ENCODE measurements at regions not wholly inside any gene's neighbourhood (a gene's known extent, or its start where the extent isn't known, plus 50 kb on each side); places are given as distances from the start of the nearest gene placed in this dataset.

DNA sequence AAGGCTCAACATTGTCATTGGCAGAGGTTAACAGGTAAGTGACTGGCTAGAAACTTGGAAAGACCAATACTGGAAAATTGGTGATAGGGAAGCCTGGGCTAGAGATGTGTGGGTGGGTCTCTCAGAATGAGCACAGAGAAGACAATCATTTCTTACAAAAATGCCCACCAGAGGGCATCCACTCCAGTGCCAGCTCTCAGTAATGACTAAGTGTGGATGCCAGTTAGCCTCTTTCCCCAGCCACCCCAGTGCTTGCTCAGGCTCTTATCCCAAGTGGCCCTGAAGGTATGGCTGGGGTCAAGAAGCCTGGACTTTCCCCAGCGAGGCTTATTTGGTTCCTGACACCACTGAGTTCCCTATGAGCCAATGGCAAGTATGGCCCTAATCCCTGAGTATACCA, 115.9 kb upstream of the ST8SIA2 start:
- TF ChIP-seq, protein P1, sequence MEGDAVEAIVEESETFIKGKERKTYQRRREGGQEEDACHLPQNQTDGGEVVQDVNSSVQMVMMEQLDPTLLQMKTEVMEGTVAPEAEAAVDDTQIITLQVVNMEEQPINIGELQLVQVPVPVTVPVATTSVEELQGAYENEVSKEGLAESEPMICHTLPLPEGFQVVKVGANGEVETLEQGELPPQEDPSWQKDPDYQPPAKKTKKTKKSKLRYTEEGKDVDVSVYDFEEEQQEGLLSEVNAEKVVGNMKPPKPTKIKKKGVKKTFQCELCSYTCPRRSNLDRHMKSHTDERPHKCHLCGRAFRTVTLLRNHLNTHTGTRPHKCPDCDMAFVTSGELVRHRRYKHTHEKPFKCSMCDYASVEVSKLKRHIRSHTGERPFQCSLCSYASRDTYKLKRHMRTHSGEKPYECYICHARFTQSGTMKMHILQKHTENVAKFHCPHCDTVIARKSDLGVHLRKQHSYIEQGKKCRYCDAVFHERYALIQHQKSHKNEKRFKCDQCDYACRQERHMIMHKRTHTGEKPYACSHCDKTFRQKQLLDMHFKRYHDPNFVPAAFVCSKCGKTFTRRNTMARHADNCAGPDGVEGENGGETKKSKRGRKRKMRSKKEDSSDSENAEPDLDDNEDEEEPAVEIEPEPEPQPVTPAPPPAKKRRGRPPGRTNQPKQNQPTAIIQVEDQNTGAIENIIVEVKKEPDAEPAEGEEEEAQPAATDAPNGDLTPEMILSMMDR (IDR thresholded peaks at IDR 0.05; ENCODE audit: insufficient read depth, low read depth, low read length) = no peak
- H3K4me3 ChIP-seq (ENCODE audit: low read depth, low read length) = no peak overlapping the region
- no peak for DNase-seq (ENCODE audit: low read depth)
- POLR2A ChIA-PET = no interaction called here
- H3K36me3 ChIP-seq (ENCODE audit: control insufficient read depth, insufficient read depth, low read length) = no peaks in the 10 kb centered on the region
- CTCF ChIA-PET = no interaction called here
- H3K27me3 ChIP-seq (ENCODE audit: control insufficient read depth, insufficient read depth, low read length) = no peaks in the 10 kb centered on the region

DNA sequence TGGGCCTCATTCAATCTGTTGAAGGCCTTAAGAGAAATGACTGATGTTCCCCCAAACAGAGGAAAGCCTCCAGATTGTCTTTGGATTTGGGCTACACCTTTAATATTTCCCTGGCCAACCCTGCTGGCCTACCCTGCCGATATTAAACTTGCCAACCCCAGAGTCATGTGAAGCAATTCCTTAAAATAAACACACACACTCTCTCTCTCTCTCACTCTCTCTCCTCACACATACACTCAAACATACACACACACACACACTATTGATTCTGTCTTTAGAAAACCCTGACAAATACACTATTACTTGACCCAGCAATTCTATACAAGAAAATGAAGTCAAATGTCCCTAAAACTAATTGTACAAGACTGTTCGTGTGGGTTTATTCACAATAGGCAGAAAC, 109.9 kb upstream of the ST8SIA2 start:
- H3K27me3 ChIP-seq (ENCODE audit: control insufficient read depth, insufficient read depth, low read length) = no peaks in the 10 kb centered on the region
- no peaks in the 10 kb centered on the region for H3K36me3 ChIP-seq (ENCODE audit: control insufficient read depth, insufficient read depth, low read length)
- TF ChIP-seq, protein P1 (IDR thresholded peaks at IDR 0.05; ENCODE audit: insufficient read depth, low read depth, low read length) = no peak
- POLR2A ChIA-PET = no interaction called here
- DNase-seq (ENCODE audit: low read depth) = no peak
- CTCF ChIA-PET = no interaction called here
- H3K4me3 ChIP-seq (ENCODE audit: low read depth, low read length) = no peak overlapping the region

GRCh38 chr15:92288755-92289154, 104.9 kb upstream of the ST8SIA2 start:
- TF ChIP-seq, protein P1 (IDR thresholded peaks at IDR 0.05; ENCODE audit: insufficient read depth, low read depth, low read length) = no peak
- CTCF ChIA-PET = no interaction called here

GRCh38 chr15:92289733-92290132, 103.9 kb upstream of the ST8SIA2 start:
- ChIA-PET POLR2A (no interaction called here), CTCF (no interaction called here)
- no peak overlapping the region for H3K4me3 ChIP-seq (ENCODE audit: low read depth, low read length)
- no peaks in the 10 kb centered on the region for H3K36me3 ChIP-seq (ENCODE audit: control insufficient read depth, insufficient read depth, low read length)
- TF ChIP-seq, protein P1 (IDR thresholded peaks at IDR 0.05; ENCODE audit: insufficient read depth, low read depth, low read length) = no peak
- H3K27me3 ChIP-seq (ENCODE audit: control insufficient read depth, insufficient read depth, low read length) = no peaks in the 10 kb centered on the region
- DNase-seq (ENCODE audit: low read depth) = no peak

More at GRCh38 chr15:92288755-92289154, 104.9 kb upstream of the ST8SIA2 start:
- POLR2A ChIA-PET = no interaction called here
- Histone ChIP-seq H3K4me3 (ENCODE audit: low read depth, low read length) (no peak overlapping the region), H3K36me3 (ENCODE audit: control insufficient read depth, insufficient read depth, low read length) (no peaks in the 10 kb centered on the region), H3K27me3 (ENCODE audit: control insufficient read depth, insufficient read depth, low read length) (no peaks in the 10 kb centered on the region)
- DNase-seq (ENCODE audit: low read depth) = no peak

GRCh38 chr15:92290359-92290992, 103.2 kb upstream of the ST8SIA2 start:
- no peaks in the 10 kb centered on the region for H3K36me3 ChIP-seq (ENCODE audit: control insufficient read depth, insufficient read depth, low read length)
- DNase-seq (ENCODE audit: low read depth) = no peak
- no peak overlapping the region for H3K4me3 ChIP-seq (ENCODE audit: low read depth, low read length)
- H3K27me3 ChIP-seq (ENCODE audit: control insufficient read depth, insufficient read depth, low read length) = no peaks in the 10 kb centered on the region
- CTCF ChIA-PET = no interaction called here
- POLR2A ChIA-PET = no interaction called here
- TF ChIP-seq, protein P1 (IDR thresholded peaks at IDR 0.05; ENCODE audit: insufficient read depth, low read depth, low read length) = no peak

Measured in BJ (cell line).